ENCODE measurements at regions not wholly inside any gene's neighbourhood (a gene's known extent, or its start where the extent isn't known, plus 50 kb on each side); places are given as distances from the start of the nearest gene placed in this dataset.

DNA sequence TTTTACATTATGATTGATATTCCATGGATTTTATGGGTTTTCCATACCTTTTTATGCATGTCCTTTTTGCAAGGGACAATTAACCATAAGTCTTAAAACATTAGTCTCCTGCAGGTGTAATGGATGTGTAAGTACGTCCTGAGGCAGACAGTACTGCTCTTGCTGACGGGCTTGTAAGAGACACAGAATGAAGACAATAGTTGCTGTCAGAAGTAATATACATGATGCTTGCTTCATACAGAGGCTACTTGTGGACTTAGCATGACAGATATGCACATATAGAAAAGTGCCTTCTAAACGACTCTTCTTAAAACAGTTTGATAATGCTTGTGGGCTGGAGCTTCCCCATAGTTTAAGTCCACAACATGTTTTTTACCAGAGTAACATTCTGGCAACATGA, 182.7 kb downstream of the SPATA31D1 start:
- Mint-ChIP-seq H3K9me3 (peaks cover 7% of the 10 kb centered on the region), H3K4me1 (peaks cover 20% of the 10 kb centered on the region), H3K36me3 (ENCODE audit: low read depth) (no peaks in the 10 kb centered on the region), H3K27ac (peak overlapping the region in 1 of 3 experiments; percentile 18), H3K27me3 (ENCODE audit: low read depth) (no peaks in the 10 kb centered on the region), H3K4me3 (no peak overlapping the region)
- TF ChIP-seq, protein P1, sequence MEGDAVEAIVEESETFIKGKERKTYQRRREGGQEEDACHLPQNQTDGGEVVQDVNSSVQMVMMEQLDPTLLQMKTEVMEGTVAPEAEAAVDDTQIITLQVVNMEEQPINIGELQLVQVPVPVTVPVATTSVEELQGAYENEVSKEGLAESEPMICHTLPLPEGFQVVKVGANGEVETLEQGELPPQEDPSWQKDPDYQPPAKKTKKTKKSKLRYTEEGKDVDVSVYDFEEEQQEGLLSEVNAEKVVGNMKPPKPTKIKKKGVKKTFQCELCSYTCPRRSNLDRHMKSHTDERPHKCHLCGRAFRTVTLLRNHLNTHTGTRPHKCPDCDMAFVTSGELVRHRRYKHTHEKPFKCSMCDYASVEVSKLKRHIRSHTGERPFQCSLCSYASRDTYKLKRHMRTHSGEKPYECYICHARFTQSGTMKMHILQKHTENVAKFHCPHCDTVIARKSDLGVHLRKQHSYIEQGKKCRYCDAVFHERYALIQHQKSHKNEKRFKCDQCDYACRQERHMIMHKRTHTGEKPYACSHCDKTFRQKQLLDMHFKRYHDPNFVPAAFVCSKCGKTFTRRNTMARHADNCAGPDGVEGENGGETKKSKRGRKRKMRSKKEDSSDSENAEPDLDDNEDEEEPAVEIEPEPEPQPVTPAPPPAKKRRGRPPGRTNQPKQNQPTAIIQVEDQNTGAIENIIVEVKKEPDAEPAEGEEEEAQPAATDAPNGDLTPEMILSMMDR (IDR thresholded peaks at IDR 0.05; ENCODE audit: unreplicated experiment in 3 of 3) = no peak

DNA sequence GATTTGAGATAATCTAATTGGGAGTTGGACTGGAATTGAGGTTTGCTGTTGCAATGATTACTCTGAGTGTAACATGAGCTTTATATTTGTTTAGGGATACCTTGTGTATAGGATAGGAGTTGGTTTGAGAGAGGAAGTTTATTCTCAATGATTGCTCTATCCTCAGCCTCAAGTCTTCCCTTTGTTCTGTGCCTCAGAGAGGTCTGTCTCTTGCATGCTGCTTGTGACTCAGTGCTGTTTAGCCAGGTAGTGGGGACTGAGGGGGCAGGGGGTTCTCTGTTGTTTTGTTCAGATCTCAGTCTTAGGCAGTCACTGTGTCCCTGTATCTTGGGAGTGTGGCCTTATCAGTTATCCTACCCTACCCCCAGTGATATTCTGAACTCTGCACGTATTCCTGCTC, 192.1 kb downstream of the SPATA31D1 start:
- Mint-ChIP-seq H3K36me3 (ENCODE audit: low read depth) (no peaks in the 10 kb centered on the region), H3K4me1 (no peaks in the 10 kb centered on the region), H3K4me3 (no peak overlapping the region), H3K27me3 (ENCODE audit: low read depth) (no peaks in the 10 kb centered on the region), H3K9me3 (peaks cover 8% of the 10 kb centered on the region), H3K27ac (no peak overlapping the region)
- TF ChIP-seq, protein P1 (IDR thresholded peaks at IDR 0.05; ENCODE audit: unreplicated experiment in 3 of 3) = no peak

DNA sequence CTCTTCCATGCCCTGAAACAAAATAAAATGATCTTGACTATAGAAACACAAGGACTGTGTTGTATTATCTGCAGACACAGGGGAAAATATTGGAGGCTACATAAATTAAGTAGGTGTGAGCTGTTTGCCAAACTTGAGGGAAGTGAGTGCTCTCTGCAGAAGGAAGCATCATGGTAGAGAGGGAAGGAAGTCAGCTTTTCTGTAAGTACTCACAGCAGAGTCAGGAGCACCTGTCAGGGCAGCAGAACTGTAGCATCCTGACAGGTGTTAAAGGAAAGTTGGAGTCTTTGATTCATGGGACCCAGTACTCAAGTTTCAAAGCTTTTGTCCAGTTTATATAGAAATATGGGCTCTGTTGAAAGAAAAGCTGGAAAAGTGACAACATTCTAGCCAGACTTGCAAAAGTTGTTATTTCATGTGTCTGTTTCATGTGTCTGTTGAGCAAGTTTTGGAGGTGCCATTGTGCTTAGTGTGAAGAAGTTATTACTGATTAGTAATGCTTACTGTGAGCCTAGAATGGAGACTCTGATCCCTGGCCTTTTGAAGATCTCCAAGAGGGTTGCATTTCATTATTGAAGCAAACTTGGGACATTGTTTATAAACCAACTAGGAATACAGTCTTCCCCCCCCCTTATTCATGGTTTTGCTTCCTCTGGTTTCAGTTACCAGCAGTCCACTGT, 194.7 kb downstream of the SPATA31D1 start:
- no peaks in the 10 kb centered on the region for H3K9me3 Mint-ChIP-seq
- no peak overlapping the region for H3K27ac Mint-ChIP-seq
- TF ChIP-seq, protein P1 (IDR thresholded peaks at IDR 0.05; ENCODE audit: unreplicated experiment in 3 of 3) = no peak
- H3K4me3 Mint-ChIP-seq = no peak overlapping the region
- H3K27me3 Mint-ChIP-seq (ENCODE audit: low read depth) = no peaks in the 10 kb centered on the region
- no peaks in the 10 kb centered on the region for H3K4me1 Mint-ChIP-seq
- H3K36me3 Mint-ChIP-seq (ENCODE audit: low read depth) = no peaks in the 10 kb centered on the region

DNA sequence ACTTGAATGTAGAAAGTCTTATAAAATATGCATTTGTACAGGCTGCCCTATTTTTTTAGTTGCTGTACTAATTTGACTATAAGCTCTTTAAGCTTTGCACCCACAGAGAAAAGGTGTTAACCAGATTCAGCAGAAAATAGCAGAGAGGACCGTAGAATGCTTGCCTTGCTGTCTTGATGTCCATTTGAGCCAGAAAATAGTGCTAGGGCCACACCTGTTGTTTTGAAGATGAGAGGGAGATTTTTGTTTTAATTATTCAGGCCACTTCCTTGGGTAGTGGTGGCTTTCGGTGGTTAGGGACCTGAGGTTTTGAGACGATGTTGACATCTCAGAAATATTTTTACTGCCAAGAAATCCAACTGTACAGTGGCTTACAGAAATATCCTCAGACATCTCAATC, 196.0 kb downstream of the SPATA31D1 start:
- no peak overlapping the region for H3K27ac Mint-ChIP-seq
- H3K4me3 Mint-ChIP-seq = no peak overlapping the region
- H3K9me3 Mint-ChIP-seq = no peaks in the 10 kb centered on the region
- H3K27me3 Mint-ChIP-seq (ENCODE audit: low read depth) = peaks cover 4% of the 10 kb centered on the region
- H3K4me1 Mint-ChIP-seq = no peaks in the 10 kb centered on the region
- H3K36me3 Mint-ChIP-seq (ENCODE audit: low read depth) = no peaks in the 10 kb centered on the region
- TF ChIP-seq, protein P1 (IDR thresholded peaks at IDR 0.05; ENCODE audit: unreplicated experiment in 3 of 3) = no peak

DNA sequence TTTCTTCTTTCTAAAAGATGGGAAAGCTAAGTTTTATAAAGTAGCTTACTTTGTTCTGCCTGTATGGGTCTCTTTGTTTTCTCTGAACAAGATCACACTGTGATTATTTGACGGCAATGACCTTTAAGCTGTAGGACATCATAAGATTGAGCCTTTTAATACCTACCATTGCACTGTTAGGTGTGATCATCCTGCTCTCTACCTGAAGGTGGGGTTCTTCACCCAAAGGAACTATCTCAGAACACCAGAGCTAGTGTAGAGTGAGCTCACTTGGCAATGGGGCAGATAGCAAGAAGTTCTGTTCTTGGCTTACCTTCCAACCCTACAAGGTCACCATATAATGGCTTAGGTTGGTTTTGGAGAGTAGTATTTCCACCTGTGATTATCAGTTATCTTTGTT, 200.2 kb downstream of the SPATA31D1 start:
- peaks cover 9% of the 10 kb centered on the region for H3K9me3 Mint-ChIP-seq
- no peak overlapping the region for H3K4me3 Mint-ChIP-seq
- no peaks in the 10 kb centered on the region for H3K36me3 Mint-ChIP-seq (ENCODE audit: low read depth)
- H3K4me1 Mint-ChIP-seq = no peaks in the 10 kb centered on the region
- no peak overlapping the region for H3K27ac Mint-ChIP-seq
- TF ChIP-seq, protein P1 (IDR thresholded peaks at IDR 0.05; ENCODE audit: unreplicated experiment in 3 of 3) = no peak
- H3K27me3 Mint-ChIP-seq (ENCODE audit: low read depth) = peaks cover 8% of the 10 kb centered on the region

DNA sequence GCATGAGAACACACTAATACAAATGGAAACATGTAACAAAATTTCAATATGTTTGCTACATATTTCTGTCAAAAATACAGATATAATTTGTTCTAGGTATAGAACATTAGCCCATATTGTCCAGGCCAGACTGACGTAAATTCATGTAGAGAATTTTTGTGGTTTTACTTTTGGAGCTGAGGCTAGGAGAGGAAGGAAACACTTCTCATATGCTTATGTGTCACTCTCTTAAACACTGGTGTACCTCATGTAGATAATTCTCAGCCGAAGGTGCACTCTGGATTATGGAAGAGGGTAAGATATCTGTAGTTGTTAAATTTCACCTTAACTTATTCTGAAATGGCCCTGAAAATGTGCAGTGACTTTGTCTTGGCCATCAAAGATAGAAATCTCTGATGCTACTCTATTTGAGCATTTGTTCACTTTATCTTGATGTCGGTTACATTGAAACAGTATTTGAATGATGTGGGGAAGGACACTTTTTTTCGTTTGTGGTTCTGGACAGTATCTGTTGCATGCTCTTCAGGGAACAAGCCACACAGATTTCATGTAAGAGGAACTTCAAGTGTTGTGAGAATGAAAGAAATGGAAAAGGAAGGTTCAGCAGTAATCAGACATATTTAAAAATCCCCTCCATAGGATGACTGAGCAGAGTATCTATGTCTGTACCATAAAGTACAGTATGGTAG, 202.7 kb downstream of the SPATA31D1 start:
- Mint-ChIP-seq H3K36me3 (ENCODE audit: low read depth) (no peaks in the 10 kb centered on the region), H3K4me1 (no peaks in the 10 kb centered on the region), H3K9me3 (peaks cover 14% of the 10 kb centered on the region)

More for the DNA sequence above, 202.7 kb downstream of the SPATA31D1 start:
- Mint-ChIP-seq H3K27me3 (ENCODE audit: low read depth) (peaks cover 8% of the 10 kb centered on the region), H3K27ac (no peak overlapping the region), H3K4me3 (no peak overlapping the region)
- TF ChIP-seq, protein P1 (IDR thresholded peaks at IDR 0.05; ENCODE audit: unreplicated experiment in 3 of 3) = no peak

All from nephron (organoid).